GM12873 (cell line): ENCODE measurements at regions not wholly inside any gene's neighbourhood (a gene's known extent, or its start where the extent isn't known, plus 50 kb on each side); places are given as distances from the start of the nearest gene placed in this dataset.

Source experiments
- CTCF ChIP-seq: IDR thresholded peaks from 2 replicates; pipeline ENCODE4 v1.5.1; 2012; ENCODE audit warnings: low read depth, mild to moderate bottlenecking, moderate library complexity, low read length, control low read depth; ENCODE audit not compliant: insufficient read depth; ENCODE audit errors: missing control alignments

GRCh38 chr22:48729499-48730171, 1098.0 kb downstream of the BRD1 start:
- no peak for TF ChIP-seq CTCF

- no peak for TF ChIP-seq CTCF
Observed at GRCh38 chr22:48727454-48728058, 1100.1 kb downstream of the BRD1 start.

DNA sequence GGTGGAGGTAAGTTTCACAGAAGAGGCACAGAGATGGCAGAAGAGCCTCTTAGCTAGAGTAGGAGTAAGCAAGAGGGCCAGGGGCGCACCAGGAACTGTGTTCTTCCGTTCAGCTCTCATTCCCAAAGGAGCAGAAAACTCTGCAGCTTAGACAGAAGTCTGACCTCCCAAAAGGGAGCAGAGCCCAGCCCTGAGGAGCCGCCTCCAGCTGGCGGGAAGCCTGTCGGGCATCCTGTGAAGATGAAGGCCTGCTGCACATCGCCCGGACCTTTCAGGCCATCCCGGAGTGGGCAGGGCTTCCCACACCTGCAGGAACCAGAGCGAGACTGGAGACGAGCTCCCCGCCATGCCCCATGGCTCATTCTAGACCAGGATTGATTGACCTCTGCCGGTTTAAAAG, 1102.8 kb downstream of the BRD1 start:
- no peak for TF ChIP-seq CTCF

- TF ChIP-seq CTCF, result no peak
Observed at GRCh38 chr22:48722661-48723060, 1105.0 kb downstream of the BRD1 start.

DNA sequence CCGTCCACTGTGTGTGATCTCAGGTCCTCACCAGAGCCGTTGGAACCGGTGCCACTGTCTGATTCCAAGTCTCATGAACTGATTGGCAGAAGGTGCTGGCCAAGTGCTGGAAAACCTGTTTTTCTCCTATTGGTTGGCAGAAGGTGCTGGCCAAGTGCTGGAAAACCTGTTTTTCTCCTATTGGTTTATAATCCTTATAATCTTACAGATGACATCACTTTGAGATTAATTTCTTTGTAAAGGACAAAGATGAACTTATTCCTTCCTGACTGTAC, 1106.3 kb downstream of the BRD1 start:
- no peak for TF ChIP-seq CTCF

DNA sequence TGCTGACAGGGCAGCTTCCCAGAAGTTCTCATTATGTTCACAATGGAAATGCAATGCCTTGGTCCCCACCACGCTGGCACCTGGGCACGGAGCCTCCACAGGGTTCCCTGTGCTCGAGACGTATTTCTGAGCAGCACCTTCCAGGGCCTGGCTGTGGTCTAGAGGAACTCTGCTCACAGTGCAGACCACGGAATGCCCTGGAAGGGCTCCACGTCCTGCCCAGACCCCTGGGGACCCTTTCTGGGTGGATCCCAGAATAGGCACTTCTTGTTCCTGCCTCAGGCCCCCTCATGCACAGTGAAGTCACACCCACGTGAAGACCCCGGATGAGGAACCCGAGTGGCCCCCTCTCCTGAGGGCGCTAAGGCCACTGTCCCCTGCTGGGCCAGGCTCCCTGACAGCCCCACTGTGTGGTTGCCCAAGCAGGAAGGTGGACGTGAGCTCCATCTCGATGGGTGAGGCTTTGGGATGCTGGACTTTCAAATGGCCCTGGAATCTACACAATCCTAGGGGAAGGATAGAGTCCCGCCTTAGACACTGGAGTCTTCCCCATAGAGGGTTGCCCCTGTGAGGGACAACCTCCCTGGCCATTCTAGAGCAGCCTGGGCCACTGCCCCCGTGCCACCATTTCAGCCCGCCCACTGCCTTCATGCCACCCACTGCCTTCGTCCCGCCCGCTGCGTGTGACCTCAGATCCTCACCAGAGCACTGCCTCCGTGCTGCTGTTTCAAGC, 1106.8 kb downstream of the BRD1 start:
- TF ChIP-seq CTCF, result no peak

- no peak for TF ChIP-seq CTCF
Observed at GRCh38 chr22:48719978-48720661, 1107.6 kb downstream of the BRD1 start.
